Gastroesophageal sphincter (tissue), 3 donors: ENCODE measurements at regions not wholly inside any gene's neighbourhood (a gene's known extent, or its start where the extent isn't known, plus 50 kb on each side); places are given as distances from the start of the nearest gene placed in this dataset.

ENCODE experiments used
- CTCF ChIP-seq, 4 experiments: fragments of 200-600 bp in 2 of 4; fragments of 450-650 bp in 2 of 4; sonication (generic) in 1 of 4; IDR thresholded peaks; one replicate each; pipeline ENCODE4 v1.5.1; 2017 to 2019; ENCODE audit warnings: antibody characterized with exemption in 4 of 4, mild to moderate bottlenecking in 2 of 4, moderate library complexity in 2 of 4
- POLR2A ChIP-seq, 2 donors: fragments of 450-650 bp; IDR thresholded peaks; one replicate each; pipeline ENCODE4 v1.6.1; 2017; ENCODE audit warnings: antibody characterized with exemption in 2 of 2, mild to moderate bottlenecking in 2 of 2, moderate library complexity in 1 of 2
- POLR2AphosphoS5 ChIP-seq: sonication (generic); formaldehyde crosslinking; IDR thresholded peaks from one replicate; pipeline ENCODE4 v1.6.1; 2017; ENCODE audit warnings: antibody characterized with exemption

- TF ChIP-seq CTCF (IDR thresholded peaks at IDR 0.05) (no peak), POLR2AphosphoS5 (no peak), POLR2A (IDR thresholded peaks at IDR 0.05) (no peak)
Measured at GRCh38 chr16:13781575-13782338, 138.2 kb upstream of the ERCC4 start.
